ENCODE measurements at regions not wholly inside any gene's neighbourhood (a gene's known extent, or its start where the extent isn't known, plus 50 kb on each side); places are given as distances from the start of the nearest gene placed in this dataset.

- TF ChIP-seq ZFX (IDR thresholded peaks at IDR 0.05; ENCODE audit: borderline replicate concordance) (no peak), CTCF (IDR thresholded peaks at IDR 0.05) (no peak)
- H3K27ac ChIP-seq = no peak overlapping the region
These were observed 277.7 kb upstream of the TSHZ3 start for GRCh38 chr19:31626941-31627340.

- TF ChIP-seq ZFX (IDR thresholded peaks at IDR 0.05; ENCODE audit: borderline replicate concordance) = no peak
- TF ChIP-seq CTCF (IDR thresholded peaks at IDR 0.05) = no peak
- no peak overlapping the region for H3K27ac ChIP-seq
These were observed 278.6 kb upstream of the TSHZ3 start for GRCh38 chr19:31627620-31628365.

- TF ChIP-seq CTCF (IDR thresholded peaks at IDR 0.05) (no peak), ZFX (IDR thresholded peaks at IDR 0.05; ENCODE audit: borderline replicate concordance) (no peak)
- no peak overlapping the region for H3K27ac ChIP-seq
These were observed 280.5 kb upstream of the TSHZ3 start for GRCh38 chr19:31629579-31630363.

- no peak for TF ChIP-seq ZFX (IDR thresholded peaks at IDR 0.05; ENCODE audit: borderline replicate concordance)
- no peak for TF ChIP-seq CTCF (IDR thresholded peaks at IDR 0.05)
- no peak overlapping the region for H3K27ac ChIP-seq
These were observed 283.8 kb upstream of the TSHZ3 start for GRCh38 chr19:31633014-31633413.

- no peak overlapping the region for H3K27ac ChIP-seq
- no peak for TF ChIP-seq CTCF (IDR thresholded peaks at IDR 0.05)
- no peak for TF ChIP-seq ZFX (IDR thresholded peaks at IDR 0.05; ENCODE audit: borderline replicate concordance)
These were observed 290.1 kb upstream of the TSHZ3 start for GRCh38 chr19:31639306-31639705.

- H3K27ac ChIP-seq = no peak overlapping the region
- TF ChIP-seq CTCF (IDR thresholded peaks at IDR 0.05) (no peak), ZFX (IDR thresholded peaks at IDR 0.05; ENCODE audit: borderline replicate concordance) (no peak)
These were observed 292.4 kb upstream of the TSHZ3 start for GRCh38 chr19:31641591-31641990.

GRCh38 chr19:31648347-31648746 is 299.1 kb upstream of the TSHZ3 start:
- TF ChIP-seq ZFX (IDR thresholded peaks at IDR 0.05; ENCODE audit: borderline replicate concordance) = no peak
- no peak for TF ChIP-seq CTCF (IDR thresholded peaks at IDR 0.05)
- H3K27ac ChIP-seq = no peak overlapping the region
